Prostate gland (tissue), 2 donors: ENCODE measurements at regions not wholly inside any gene's neighbourhood (a gene's known extent, or its start where the extent isn't known, plus 50 kb on each side); places are given as distances from the start of the nearest gene placed in this dataset.

Experiments used
- CTCF ChIP-seq, 4 experiments: fragments of 200-600 bp in 2 of 4; fragments of 450-650 bp in 2 of 4; sonication (generic) in 2 of 4; IDR thresholded peaks; 1 replicate in 3 of 4; 2 replicates in 1 of 4; pipeline ENCODE4 v1.5.1; 2016 to 2019; ENCODE audit warnings: antibody characterized with exemption in 4 of 4, mild to moderate bottlenecking in 2 of 4, moderate library complexity in 2 of 4
- POLR2A ChIP-seq: fragments of 450-650 bp; IDR thresholded peaks from one replicate; pipeline ENCODE4 v1.6.1; 2016; ENCODE audit warnings: antibody characterized with exemption, mild to moderate bottlenecking
- POLR2AphosphoS5 ChIP-seq: sonication (generic); formaldehyde crosslinking; IDR thresholded peaks from one replicate; pipeline ENCODE4 v1.6.1; 2017; ENCODE audit warnings: antibody characterized with exemption

- TF ChIP-seq CTCF (IDR thresholded peaks at IDR 0.05) = no peak
- TF ChIP-seq POLR2A = no peak
- TF ChIP-seq POLR2AphosphoS5 = no peak
Observed at GRCh38 chr1:219806642-219807041, 121.7 kb downstream of the SLC30A10 start.
